GM18520 (cell line): ENCODE measurements at regions not wholly inside any gene's neighbourhood (a gene's known extent, or its start where the extent isn't known, plus 50 kb on each side); places are given as distances from the start of the nearest gene placed in this dataset.

Source experiments
- ATAC-seq: cut with Tn5 transposase; IDR thresholded peaks from one replicate; pipeline ENCODE4 v1.9.1; 2021; ENCODE audit not compliant: unreplicated experiment

GRCh38 chr9:110133608-110134210, 74.2 kb downstream of the C9orf152 start:
- ATAC-seq: no peak

- no peak for ATAC-seq
These were observed 72.1 kb downstream of the C9orf152 start for GRCh38 chr9:110135846-110136245.

- no peak for ATAC-seq
These were observed 71.2 kb downstream of the C9orf152 start for GRCh38 chr9:110136802-110137201.

GRCh38 chr9:110140276-110140675, 67.7 kb downstream of the C9orf152 start:
- no peak for ATAC-seq

- no peak for ATAC-seq
These were observed 66.6 kb downstream of the C9orf152 start for GRCh38 chr9:110141227-110141793.

- ATAC-seq: no peak
These were observed 65.7 kb downstream of the C9orf152 start for GRCh38 chr9:110142253-110142652.

- no peak for ATAC-seq
These were observed 65.0 kb downstream of the C9orf152 start for GRCh38 chr9:110142868-110143481.

- peak; percentile 33 for ATAC-seq
These were observed 64.5 kb downstream of the C9orf152 start for GRCh38 chr9:110143485-110143884.

GRCh38 chr9:110143950-110144545, 63.9 kb downstream of the C9orf152 start:
- peak; percentile 68 for ATAC-seq

- no peak for ATAC-seq
These were observed 61.6 kb downstream of the C9orf152 start for GRCh38 chr9:110146373-110146772.

- peak; percentile 57 for ATAC-seq
These were observed 59.6 kb downstream of the C9orf152 start for GRCh38 chr9:110148384-110148783.

GRCh38 chr9:110148891-110149290, 59.1 kb downstream of the C9orf152 start:
- no peak for ATAC-seq
